ENCODE measurements at regions not wholly inside any gene's neighbourhood (a gene's known extent, or its start where the extent isn't known, plus 50 kb on each side); places are given as distances from the start of the nearest gene placed in this dataset.

DNA sequence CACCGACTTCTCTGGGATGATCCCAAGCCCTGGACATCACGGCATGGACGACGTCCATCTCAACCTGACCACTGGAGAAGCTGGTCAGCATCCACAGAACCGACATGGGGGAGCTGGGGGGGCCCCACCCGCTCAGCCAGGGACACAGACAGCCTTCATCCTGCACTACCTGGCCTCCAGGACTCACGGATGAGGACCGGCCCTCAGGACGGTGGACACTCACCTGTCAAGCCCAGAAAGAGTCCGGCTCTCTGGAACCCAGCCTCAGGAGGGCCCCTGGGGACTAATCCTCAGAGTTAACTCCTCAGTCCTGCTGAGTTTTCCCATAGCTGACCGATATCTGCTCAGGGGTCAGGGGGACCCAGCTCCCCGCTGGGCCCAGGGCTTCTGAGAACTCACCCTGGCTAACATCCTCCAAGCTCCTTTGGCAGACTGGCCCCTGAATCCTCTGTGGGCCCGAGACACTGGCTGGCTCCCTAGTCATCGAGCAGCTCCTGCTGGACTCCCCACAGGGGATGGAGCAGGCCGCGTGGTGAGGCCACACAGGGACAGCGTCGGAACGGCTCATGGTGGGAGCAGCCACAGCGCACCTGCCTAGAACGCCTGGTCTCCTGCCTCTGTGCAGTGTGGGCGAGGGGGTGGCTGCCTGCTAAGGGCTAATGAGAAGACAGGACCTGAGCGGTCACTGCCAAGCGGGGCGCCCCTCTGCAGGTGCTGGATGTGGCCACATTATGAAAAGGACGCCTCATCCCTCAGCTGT, 649.2 kb downstream of the BRD1 start:
- DNase-seq (ENCODE audit: low spot score): no peak

DNA sequence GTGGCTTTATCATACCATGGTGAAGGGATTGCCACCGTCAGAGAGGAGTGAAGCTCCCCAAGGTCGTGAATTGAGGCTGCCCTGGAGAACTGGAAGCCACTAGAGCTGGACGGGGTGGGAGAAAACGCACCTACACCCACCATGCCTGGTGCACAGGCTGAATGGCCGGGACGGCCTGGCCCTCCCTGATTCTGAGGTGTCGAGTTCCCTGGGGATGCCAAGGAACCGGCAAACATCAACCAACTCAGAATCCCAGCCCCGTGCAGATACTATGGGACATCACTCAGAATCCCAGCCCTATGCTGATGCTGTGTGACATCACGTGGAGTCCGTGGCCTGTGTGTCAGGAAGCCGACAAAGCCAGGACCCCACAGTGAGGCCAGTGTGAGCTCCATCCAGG, 650.0 kb downstream of the BRD1 start:
- DNase-seq (ENCODE audit: low spot score): no peak

GRCh38 chr22:49176956-49177355, 650.7 kb downstream of the BRD1 start:
- no peak for DNase-seq (ENCODE audit: low spot score)

- no peak for DNase-seq (ENCODE audit: low spot score)
Observed at GRCh38 chr22:49170053-49170452, 657.6 kb downstream of the BRD1 start.

GRCh38 chr22:49169074-49169744, 658.5 kb downstream of the BRD1 start:
- DNase-seq (ENCODE audit: low spot score): no peak

GRCh38 chr22:49168219-49168813, 659.4 kb downstream of the BRD1 start:
- DNase-seq (ENCODE audit: low spot score): no peak

DNA sequence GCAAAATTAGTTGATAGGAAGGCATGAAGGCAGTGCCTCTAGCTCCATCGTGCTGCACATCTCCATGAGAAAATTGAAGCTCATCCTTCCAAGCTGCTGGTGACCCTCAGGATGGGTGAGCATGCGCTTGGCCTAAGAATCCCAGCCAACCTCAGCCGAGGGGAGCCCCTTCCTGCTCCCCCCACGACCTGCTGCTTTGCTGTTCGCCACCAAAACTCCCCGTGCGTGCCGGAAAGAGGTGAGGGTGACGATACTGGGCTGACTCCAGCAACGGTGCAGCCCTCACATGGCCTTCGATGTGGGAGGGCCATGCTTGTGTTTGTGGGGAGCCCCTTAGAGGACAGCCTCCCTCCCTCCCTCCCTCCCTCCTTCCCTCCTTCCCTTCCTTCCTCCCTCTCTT, 660.9 kb downstream of the BRD1 start:
- no peak for DNase-seq (ENCODE audit: low spot score)

GRCh38 chr22:49166211-49166610, 661.5 kb downstream of the BRD1 start:
- no peak for DNase-seq (ENCODE audit: low spot score)

DNA sequence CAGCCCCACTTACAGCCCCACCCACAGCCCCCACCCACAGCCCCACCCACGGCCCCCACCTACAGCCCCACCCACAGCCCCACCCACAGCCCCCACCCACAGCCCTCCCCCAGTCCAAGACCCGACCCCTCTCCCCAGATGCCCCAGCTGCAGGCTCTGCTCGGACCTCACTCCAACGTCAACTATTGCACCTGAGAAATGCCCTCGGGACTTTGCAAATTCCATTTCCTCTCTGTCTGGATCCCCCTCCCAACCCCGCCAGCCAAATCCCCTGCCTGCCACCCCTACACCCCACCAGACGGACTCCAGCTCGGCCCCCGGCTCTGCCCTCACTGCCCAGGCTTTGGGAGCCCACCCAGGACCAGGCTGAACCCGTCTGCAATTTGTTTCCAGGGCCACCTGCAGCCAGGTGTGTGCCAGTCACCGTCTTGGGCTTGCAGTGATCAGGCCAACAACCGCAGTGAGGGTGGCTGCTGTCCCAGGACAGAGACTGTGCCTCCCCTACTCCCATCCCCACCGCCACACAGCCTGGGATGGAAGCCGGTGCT, 662.8 kb downstream of the BRD1 start:
- DNase-seq (ENCODE audit: low spot score): no peak

- no peak for DNase-seq (ENCODE audit: low spot score)
Observed at GRCh38 chr22:49163960-49164690, 663.5 kb downstream of the BRD1 start.

DNA sequence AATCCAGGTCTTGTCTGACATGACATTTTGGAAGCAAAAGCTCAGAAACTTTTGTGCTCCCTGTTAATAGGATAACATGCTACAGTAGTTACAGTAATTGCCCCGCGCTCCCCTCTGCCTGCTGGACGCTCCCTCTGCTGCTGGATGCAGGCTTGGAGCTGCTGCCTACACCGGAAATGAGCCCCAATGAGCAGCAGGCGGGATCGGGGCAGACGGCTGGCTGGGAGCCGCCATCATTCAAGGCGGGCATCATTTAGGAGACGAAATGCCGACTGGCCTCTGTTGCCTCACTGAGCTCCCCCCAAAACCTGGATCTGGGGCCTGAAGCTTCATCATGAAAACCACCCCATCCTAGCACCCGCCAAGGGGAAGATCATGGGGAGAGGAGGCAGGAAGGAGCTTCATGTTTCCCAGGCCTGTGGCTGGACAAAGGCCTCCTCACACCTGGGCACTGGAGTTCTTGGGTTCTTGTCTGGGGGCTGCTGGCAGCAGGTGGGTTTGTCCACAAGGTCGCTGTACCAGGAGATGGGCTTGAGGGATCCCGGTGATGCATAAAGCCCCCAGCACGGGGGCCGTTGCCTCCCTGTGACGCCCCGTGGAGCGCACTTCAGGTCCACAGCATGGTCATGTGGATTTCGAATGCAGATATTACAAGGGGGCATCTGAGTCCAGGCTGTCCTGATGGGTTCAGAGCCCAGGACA, 664.3 kb downstream of the BRD1 start:
- no peak for DNase-seq (ENCODE audit: low spot score)

DNA sequence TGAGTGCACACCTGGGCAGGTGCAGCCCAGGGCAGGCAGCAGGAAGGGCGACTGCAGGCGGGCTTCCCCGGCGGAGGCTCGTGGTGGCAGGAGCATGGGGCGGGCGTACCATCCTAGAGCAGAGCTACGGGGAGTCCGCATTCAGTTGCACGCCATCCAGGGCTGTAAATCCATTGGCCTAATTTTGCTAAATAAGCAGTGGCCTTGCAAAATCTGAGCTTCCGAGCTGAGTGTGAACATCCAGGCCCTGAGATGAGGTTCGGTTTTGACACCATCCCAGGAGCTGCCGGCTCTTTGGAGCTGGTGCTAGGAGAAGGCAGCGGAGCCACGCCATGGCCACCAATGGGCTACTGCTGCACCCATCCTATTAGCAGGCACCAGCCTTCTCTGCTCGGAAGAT, 664.8 kb downstream of the BRD1 start:
- no peak for DNase-seq (ENCODE audit: low spot score)

- DNase-seq (ENCODE audit: low spot score): no peak
Observed at GRCh38 chr22:49161002-49161850, 666.4 kb downstream of the BRD1 start.

GRCh38 chr22:49160261-49161001, 667.2 kb downstream of the BRD1 start:
- no peak for DNase-seq (ENCODE audit: low spot score)

DNA sequence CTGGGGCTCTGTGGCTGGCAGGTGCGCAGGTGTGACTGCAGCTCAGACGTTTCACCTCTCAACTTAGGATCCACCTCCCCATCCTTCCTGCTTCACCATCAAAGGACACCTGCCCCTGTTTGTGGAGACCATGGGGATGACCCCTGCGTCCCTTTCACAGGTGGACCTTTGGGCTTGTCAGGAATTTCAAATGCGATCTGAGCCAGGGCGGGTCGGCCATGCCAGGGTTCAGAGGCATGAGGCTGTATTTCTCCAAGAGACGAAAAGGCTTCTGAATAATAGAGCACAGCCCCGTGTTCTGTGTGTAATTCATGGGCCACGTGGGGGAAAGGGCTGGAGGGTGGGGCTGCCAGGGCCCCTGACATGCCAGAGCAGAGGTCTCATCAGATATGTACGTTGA, 668.0 kb downstream of the BRD1 start:
- DNase-seq (ENCODE audit: low spot score): no peak

- no peak for DNase-seq (ENCODE audit: low spot score)
Observed at GRCh38 chr22:49158741-49159564, 668.7 kb downstream of the BRD1 start.

- DNase-seq (ENCODE audit: low spot score): no peak
Observed at GRCh38 chr22:49157529-49158339, 669.9 kb downstream of the BRD1 start.

DNA sequence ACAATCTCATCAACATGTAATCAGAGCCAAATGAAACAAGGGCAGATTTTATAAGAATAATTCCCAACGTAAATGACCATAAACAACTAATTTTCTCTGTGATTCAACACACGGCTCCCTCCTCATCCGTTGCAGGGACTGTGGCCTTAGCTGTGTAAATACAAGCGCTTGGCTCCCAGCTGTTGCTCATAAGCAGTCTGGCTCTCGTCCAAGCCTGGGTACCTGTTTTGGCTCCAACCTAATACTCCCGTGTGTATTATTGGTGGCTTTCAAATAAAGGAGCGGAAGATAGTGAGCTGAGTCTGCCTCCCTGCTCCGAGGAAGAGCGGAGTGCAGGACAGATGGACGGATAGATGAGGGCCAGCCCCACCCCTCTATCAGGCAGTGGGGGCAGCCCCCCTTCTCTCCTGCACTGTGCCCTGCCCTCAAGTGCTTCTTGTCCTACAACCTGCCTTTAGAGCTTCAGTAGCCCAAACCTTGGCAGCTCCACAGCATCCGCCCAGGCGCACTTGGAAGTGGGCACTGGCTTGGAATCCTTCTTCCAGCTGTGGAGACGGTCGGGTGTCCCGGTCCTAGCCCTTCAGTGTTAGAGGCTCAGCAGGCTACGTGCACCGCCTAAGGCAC, 670.9 kb downstream of the BRD1 start:
- no peak for DNase-seq (ENCODE audit: low spot score)

All from AG08396 (cell line).